Testis (tissue), 2 donors: ENCODE measurements at regions not wholly inside any gene's neighbourhood (a gene's known extent, or its start where the extent isn't known, plus 50 kb on each side); places are given as distances from the start of the nearest gene placed in this dataset.

Source experiments
- POLR2A ChIP-seq: fragments of 450-650 bp; IDR thresholded peaks from one replicate; pipeline ENCODE4 v1.6.1; 2017; ENCODE audit warnings: antibody characterized with exemption, mild to moderate bottlenecking, moderate library complexity
- TF ChIP-seq, protein P1 (sequence below), 3 experiments: fragments of 450-650 bp in 2 of 3; fragments of 200-600 bp in 1 of 3; sonication (generic) in 1 of 3; IDR thresholded peaks; one replicate each; pipeline ENCODE4 v1.5.1; 2016 to 2019; ENCODE audit warnings: antibody characterized with exemption in 3 of 3, mild to moderate bottlenecking in 2 of 3, moderate library complexity in 1 of 3

- TF ChIP-seq POLR2A, result no peak
- TF ChIP-seq, protein P1, sequence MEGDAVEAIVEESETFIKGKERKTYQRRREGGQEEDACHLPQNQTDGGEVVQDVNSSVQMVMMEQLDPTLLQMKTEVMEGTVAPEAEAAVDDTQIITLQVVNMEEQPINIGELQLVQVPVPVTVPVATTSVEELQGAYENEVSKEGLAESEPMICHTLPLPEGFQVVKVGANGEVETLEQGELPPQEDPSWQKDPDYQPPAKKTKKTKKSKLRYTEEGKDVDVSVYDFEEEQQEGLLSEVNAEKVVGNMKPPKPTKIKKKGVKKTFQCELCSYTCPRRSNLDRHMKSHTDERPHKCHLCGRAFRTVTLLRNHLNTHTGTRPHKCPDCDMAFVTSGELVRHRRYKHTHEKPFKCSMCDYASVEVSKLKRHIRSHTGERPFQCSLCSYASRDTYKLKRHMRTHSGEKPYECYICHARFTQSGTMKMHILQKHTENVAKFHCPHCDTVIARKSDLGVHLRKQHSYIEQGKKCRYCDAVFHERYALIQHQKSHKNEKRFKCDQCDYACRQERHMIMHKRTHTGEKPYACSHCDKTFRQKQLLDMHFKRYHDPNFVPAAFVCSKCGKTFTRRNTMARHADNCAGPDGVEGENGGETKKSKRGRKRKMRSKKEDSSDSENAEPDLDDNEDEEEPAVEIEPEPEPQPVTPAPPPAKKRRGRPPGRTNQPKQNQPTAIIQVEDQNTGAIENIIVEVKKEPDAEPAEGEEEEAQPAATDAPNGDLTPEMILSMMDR (IDR thresholded peaks at IDR 0.05), result no peak
Observed at GRCh38 chr11:39327302-39327701, 2132.2 kb downstream of the LRRC4C start.
